ENCODE measurements at regions not wholly inside any gene's neighbourhood (a gene's known extent, or its start where the extent isn't known, plus 50 kb on each side); places are given as distances from the start of the nearest gene placed in this dataset.

DNA sequence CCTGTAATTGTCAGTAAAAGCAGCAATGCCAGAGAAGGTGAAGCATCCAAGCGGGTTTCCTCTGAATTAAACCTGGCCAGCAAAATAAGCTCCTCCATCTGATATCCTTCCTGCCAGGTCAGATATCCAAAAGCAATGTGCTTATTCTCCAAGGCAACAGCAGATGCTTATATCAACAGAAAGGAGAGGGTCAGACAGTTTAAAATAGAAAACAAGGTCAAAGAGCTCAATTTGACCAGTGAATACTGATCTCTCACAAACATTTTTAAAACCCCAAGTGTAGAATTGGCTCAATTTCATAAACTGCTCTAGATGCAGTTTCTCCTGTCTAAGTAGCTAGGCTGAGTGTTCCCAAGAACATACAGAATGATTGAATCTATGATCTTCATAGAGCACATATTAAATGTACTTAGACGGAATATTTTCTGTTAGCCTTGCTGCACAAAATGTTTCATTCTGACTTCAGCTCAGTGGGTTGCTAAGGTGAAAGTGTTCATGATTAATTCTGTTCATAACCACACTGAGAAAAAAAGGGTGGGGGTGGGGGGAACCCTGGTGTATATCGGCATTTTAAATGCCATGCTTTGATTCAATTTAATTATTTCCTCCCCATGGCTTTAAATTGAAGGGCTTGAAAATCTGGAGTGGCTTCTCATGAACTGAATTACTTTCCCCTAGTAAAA lies 174.2 kb upstream of the ARHGAP20 start:
- TF ChIP-seq POLR2A (IDR thresholded peaks at IDR 0.05) = no peak
- TF ChIP-seq, protein P1, sequence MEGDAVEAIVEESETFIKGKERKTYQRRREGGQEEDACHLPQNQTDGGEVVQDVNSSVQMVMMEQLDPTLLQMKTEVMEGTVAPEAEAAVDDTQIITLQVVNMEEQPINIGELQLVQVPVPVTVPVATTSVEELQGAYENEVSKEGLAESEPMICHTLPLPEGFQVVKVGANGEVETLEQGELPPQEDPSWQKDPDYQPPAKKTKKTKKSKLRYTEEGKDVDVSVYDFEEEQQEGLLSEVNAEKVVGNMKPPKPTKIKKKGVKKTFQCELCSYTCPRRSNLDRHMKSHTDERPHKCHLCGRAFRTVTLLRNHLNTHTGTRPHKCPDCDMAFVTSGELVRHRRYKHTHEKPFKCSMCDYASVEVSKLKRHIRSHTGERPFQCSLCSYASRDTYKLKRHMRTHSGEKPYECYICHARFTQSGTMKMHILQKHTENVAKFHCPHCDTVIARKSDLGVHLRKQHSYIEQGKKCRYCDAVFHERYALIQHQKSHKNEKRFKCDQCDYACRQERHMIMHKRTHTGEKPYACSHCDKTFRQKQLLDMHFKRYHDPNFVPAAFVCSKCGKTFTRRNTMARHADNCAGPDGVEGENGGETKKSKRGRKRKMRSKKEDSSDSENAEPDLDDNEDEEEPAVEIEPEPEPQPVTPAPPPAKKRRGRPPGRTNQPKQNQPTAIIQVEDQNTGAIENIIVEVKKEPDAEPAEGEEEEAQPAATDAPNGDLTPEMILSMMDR (IDR thresholded peaks at IDR 0.05) = no peak

Measured in lower leg skin (tissue), 3 donors.